Activated CD4-positive, alpha-beta memory T cell treated with anti-CD3 and anti-CD28 coated beads for 36 hours (primary cell): ENCODE measurements at regions not wholly inside any gene's neighbourhood (a gene's known extent, or its start where the extent isn't known, plus 50 kb on each side); places are given as distances from the start of the nearest gene placed in this dataset.
"Not testable (repeated sequence)": the region's sequence is repeated elsewhere in the genome, so short reads cannot be mapped to it uniquely, and the experiment has no call there.

Experiments
- CTCF ChIA-PET: fragments of 350-600 bp; sonication (Branson Sonifier 250); formaldehyde crosslinking; loops from one replicate; lab custom pipeline; 2021; ENCODE audit warnings: antibody characterized with exemption, inconsistent platforms; lab: Charles Lee
- POLR2A ChIA-PET: fragments of 350-600 bp; sonication (Branson Sonifier 250); formaldehyde crosslinking; loops from one replicate; lab custom pipeline; 2021; ENCODE audit warnings: antibody characterized with exemption; lab: Charles Lee
- DNase-seq: peaks from one replicate; pipeline ENCODE4 v3.0.0-alpha.2; 2020
- H3K27ac Mint-ChIP-seq: one replicate; pipeline ENCODE4 v1.8.0; 2021; ENCODE audit warnings: mixed read lengths
- H3K27me3 Mint-ChIP-seq: one replicate; pipeline ENCODE4 v1.8.0; 2021; ENCODE audit warnings: mixed read lengths
- H3K36me3 Mint-ChIP-seq: one replicate; pipeline ENCODE4 v1.8.0; 2021; ENCODE audit warnings: mixed read lengths
- H3K4me1 Mint-ChIP-seq: one replicate; pipeline ENCODE4 v1.8.0; 2021; ENCODE audit warnings: low read depth, mixed read lengths
- H3K4me3 Mint-ChIP-seq: one replicate; pipeline ENCODE4 v1.8.0; 2021; ENCODE audit warnings: mild to moderate bottlenecking, mixed read lengths
- H3K9me3 Mint-ChIP-seq: one replicate; pipeline ENCODE4 v1.8.0; 2021; ENCODE audit warnings: mixed read lengths
- intact Hi-C: fragments of 100-400 bp; cut with micrococcal nuclease; formaldehyde crosslinking; loops from one replicate; pipeline ENCODE4 v1.15.1; 2023

- H3K9me3 Mint-ChIP-seq: no peaks in the 10 kb centered on the region
- intact Hi-C loops: no loop called here
- no peak overlapping the region for H3K4me3 Mint-ChIP-seq
- H3K36me3 Mint-ChIP-seq: no peaks in the 10 kb centered on the region
- DNase-seq: no peak
- ChIA-PET POLR2A (no interaction called here), CTCF (no interaction called here)
- peaks cover under 1% of the 10 kb centered on the region for H3K27me3 Mint-ChIP-seq
- H3K27ac Mint-ChIP-seq: no peak overlapping the region
- no peaks in the 10 kb centered on the region for H3K4me1 Mint-ChIP-seq
Observed at GRCh38 chr22:48068323-48068885, 1306.0 kb downstream of the TBC1D22A start.

- no peaks in the 10 kb centered on the region for H3K4me1 Mint-ChIP-seq
- no peaks in the 10 kb centered on the region for H3K36me3 Mint-ChIP-seq
- no peak overlapping the region for H3K27ac Mint-ChIP-seq
- H3K9me3 Mint-ChIP-seq: no peaks in the 10 kb centered on the region
- CTCF ChIA-PET: no interaction called here
- no peak for DNase-seq
- no peaks in the 10 kb centered on the region for H3K27me3 Mint-ChIP-seq
- POLR2A ChIA-PET: no interaction called here
- H3K4me3 Mint-ChIP-seq: no peak overlapping the region
- intact Hi-C loops: no loop called here
Observed at GRCh38 chr22:48065892-48066291, 1303.4 kb downstream of the TBC1D22A start.

DNA sequence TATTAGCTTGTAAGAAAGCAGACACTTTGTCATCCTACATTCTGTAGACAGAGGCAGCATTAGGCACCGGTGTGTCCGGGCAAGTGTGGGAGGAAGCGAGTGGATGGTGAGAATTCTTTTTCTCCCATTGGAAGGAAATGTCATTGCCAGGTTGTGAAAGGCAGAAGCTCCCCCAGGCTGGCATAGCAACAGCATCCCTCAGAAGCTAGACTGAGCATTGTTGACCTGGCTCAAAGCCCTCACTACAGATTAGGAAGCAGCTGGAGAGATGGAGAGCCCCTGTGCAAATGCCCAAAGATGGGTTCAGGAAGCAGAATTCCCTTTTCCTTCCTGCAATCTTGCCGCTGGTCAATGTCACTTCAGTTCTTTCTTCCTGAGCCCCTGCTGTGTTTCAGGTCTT, 1299.3 kb downstream of the TBC1D22A start:
- intact Hi-C loops: no loop called here
- Mint-ChIP-seq H3K4me3 (no peak overlapping the region), H3K27ac (no peak overlapping the region)

GRCh38 chr22:48060266-48060665, 1297.8 kb downstream of the TBC1D22A start:
- ChIA-PET CTCF (no interaction called here), POLR2A (no interaction called here)
- Mint-ChIP-seq H3K27me3 (peaks cover 6% of the 10 kb centered on the region), H3K4me1 (no peaks in the 10 kb centered on the region), H3K9me3 (peaks cover 3% of the 10 kb centered on the region), H3K36me3 (no peaks in the 10 kb centered on the region), H3K27ac (no peak overlapping the region), H3K4me3 (no peak overlapping the region)
- intact Hi-C loops: no loop called here
- no peak for DNase-seq

More for the DNA sequence above, 1299.3 kb downstream of the TBC1D22A start:
- CTCF ChIA-PET: no interaction called here
- Mint-ChIP-seq H3K27me3 (peaks cover 6% of the 10 kb centered on the region), H3K36me3 (no peaks in the 10 kb centered on the region), H3K9me3 (peaks cover 3% of the 10 kb centered on the region), H3K4me1 (no peaks in the 10 kb centered on the region)
- no peak for DNase-seq
- POLR2A ChIA-PET: no interaction called here

DNA sequence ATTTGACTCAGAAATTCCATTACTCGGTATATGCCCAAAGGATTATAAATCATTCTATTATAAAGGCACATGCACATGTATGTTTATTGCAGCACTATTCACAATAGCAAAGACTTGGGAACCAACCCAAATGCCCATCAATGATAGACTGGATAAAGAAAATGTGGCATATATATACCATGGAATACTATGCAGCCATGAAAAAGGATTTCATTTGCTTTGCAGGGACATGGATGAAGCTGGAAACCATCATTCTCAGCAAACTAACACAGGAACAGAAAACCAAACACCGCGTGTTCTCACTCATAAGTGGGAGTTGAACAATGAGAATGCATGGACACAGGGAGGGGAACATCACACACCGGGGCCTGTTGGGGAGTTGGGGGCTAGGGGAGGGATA, 1297.1 kb downstream of the TBC1D22A start:
- H3K27ac Mint-ChIP-seq, H3K4me3 Mint-ChIP-seq, H3K9me3 Mint-ChIP-seq, DNase-seq, CTCF ChIA-PET, H3K27me3 Mint-ChIP-seq, H3K36me3 Mint-ChIP-seq, POLR2A ChIA-PET, H3K4me1 Mint-ChIP-seq, intact Hi-C loops: not testable (repeated sequence)

- ChIA-PET CTCF (no interaction called here), POLR2A (no interaction called here)
- Mint-ChIP-seq H3K4me1 (no peaks in the 10 kb centered on the region), H3K36me3 (no peaks in the 10 kb centered on the region), H3K9me3 (peaks cover 3% of the 10 kb centered on the region), H3K27me3 (peaks cover 6% of the 10 kb centered on the region), H3K4me3 (no peak overlapping the region), H3K27ac (no peak overlapping the region)
- no peak for DNase-seq
- intact Hi-C loops: no loop called here
Observed at GRCh38 chr22:48057116-48057835, 1294.8 kb downstream of the TBC1D22A start.

GRCh38 chr22:48055827-48056226, 1293.4 kb downstream of the TBC1D22A start:
- intact Hi-C loops: no loop called here
- Mint-ChIP-seq H3K4me3 (no peak overlapping the region), H3K36me3 (no peaks in the 10 kb centered on the region), H3K4me1 (no peaks in the 10 kb centered on the region), H3K9me3 (peaks cover 3% of the 10 kb centered on the region), H3K27ac (no peak overlapping the region), H3K27me3 (peaks cover 7% of the 10 kb centered on the region)
- ChIA-PET POLR2A (no interaction called here), CTCF (no interaction called here)
- DNase-seq: no peak

GRCh38 chr22:48055185-48055584, 1292.7 kb downstream of the TBC1D22A start:
- no peak for DNase-seq
- ChIA-PET CTCF (no interaction called here), POLR2A (no interaction called here)

DNA sequence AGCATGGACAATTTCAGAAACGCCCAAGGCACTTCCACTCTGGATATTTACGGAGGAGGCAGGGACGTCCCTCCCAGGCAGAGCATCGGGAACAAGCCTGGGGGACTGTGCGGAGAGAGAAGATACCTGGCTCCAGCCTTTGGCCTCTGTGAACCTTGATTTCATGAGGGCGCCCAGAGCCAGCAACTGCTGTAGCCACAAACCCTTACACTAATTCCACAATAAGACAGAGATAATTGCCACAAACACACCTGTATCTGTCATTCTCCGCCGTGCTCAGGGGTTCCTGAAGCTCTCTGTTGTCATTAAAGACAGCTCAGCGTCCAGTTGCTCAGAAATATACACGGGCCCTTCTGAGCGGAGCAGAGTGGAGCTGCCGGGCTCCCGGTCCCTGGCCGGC, 1292.1 kb downstream of the TBC1D22A start:
- intact Hi-C loops: no loop called here
- ChIA-PET CTCF (no interaction called here), POLR2A (no interaction called here)
- no peak for DNase-seq
- Mint-ChIP-seq H3K4me3 (no peak overlapping the region), H3K4me1 (no peaks in the 10 kb centered on the region), H3K27ac (no peak overlapping the region), H3K27me3 (peaks cover 8% of the 10 kb centered on the region), H3K9me3 (peaks cover 3% of the 10 kb centered on the region), H3K36me3 (no peaks in the 10 kb centered on the region)

More at GRCh38 chr22:48055185-48055584, 1292.7 kb downstream of the TBC1D22A start:
- intact Hi-C loops: no loop called here
- Mint-ChIP-seq H3K9me3 (peaks cover 3% of the 10 kb centered on the region), H3K27ac (no peak overlapping the region), H3K4me1 (no peaks in the 10 kb centered on the region), H3K27me3 (peaks cover 8% of the 10 kb centered on the region), H3K36me3 (no peaks in the 10 kb centered on the region), H3K4me3 (no peak overlapping the region)

DNA sequence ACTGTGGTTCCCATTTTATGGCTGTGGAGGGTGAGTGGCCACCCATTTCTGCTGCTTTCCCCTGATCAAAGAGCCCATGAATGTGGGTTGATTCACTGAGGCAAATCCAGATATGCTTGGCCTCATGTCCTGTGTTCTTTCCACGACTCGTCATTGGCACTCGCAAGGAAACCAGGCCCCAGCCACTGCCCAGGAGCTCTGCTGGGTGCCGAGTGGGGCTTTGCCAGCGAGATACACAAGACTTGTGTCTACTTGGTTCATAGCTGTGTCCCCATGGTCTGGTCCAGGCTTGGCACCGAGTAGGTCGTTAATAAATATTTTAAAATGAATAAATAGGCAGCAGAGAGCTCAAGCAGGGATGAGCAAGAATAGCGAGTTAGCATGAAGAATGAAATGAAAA, 1291.5 kb downstream of the TBC1D22A start:
- no peak overlapping the region for H3K4me3 Mint-ChIP-seq
- POLR2A ChIA-PET: no interaction called here
- intact Hi-C loops: no loop called here
- H3K27ac Mint-ChIP-seq: no peak overlapping the region
- H3K27me3 Mint-ChIP-seq: peaks cover 6% of the 10 kb centered on the region
- no peaks in the 10 kb centered on the region for H3K36me3 Mint-ChIP-seq
- peaks cover under 1% of the 10 kb centered on the region for H3K9me3 Mint-ChIP-seq
- CTCF ChIA-PET: no interaction called here
- no peak for DNase-seq
- no peaks in the 10 kb centered on the region for H3K4me1 Mint-ChIP-seq

- H3K27ac Mint-ChIP-seq: no peak overlapping the region
- POLR2A ChIA-PET: no interaction called here
- H3K9me3 Mint-ChIP-seq: no peaks in the 10 kb centered on the region
Observed at GRCh38 chr22:48053486-48053885, 1291.0 kb downstream of the TBC1D22A start.

DNA sequence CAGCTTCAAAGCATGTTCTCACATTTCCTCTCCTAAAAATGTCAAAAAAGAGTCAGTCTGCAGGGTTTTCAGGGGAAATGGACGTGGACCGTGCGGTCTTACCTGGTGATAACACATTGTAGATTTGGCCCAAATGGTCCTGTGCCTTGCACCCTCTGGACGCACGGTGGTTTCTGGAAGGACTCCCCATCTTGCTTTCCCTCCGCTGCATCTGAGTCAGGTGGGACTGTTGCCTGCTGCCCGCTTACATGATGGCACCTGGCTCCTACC, 1290.1 kb downstream of the TBC1D22A start:
- intact Hi-C loops: no loop called here
- no peak for DNase-seq
- ChIA-PET CTCF (no interaction called here), POLR2A (no interaction called here)
- Mint-ChIP-seq H3K4me3 (no peak overlapping the region), H3K4me1 (no peaks in the 10 kb centered on the region), H3K27me3 (peaks cover 6% of the 10 kb centered on the region), H3K9me3 (no peaks in the 10 kb centered on the region), H3K36me3 (no peaks in the 10 kb centered on the region), H3K27ac (no peak overlapping the region)

More at GRCh38 chr22:48053486-48053885, 1291.0 kb downstream of the TBC1D22A start:
- Mint-ChIP-seq H3K4me3 (no peak overlapping the region), H3K4me1 (no peaks in the 10 kb centered on the region), H3K36me3 (no peaks in the 10 kb centered on the region), H3K27me3 (peaks cover 6% of the 10 kb centered on the region)
- intact Hi-C loops: no loop called here
- CTCF ChIA-PET: no interaction called here
- no peak for DNase-seq
